K562 (cell line): ENCODE measurements at regions not wholly inside any gene's neighbourhood (a gene's known extent, or its start where the extent isn't known, plus 50 kb on each side); places are given as distances from the start of the nearest gene placed in this dataset.

Source experiments
- ATAC-seq: fragments of 200-7000 bp; cut with Tn5 transposase; 3 replicates; pipeline ENCODE4 v1.9.1; 2020; ENCODE audit warnings: moderate library complexity
- BruUV-seq: library from RNA; stranded (reverse); fragments of 400-500 nt; replicated peaks from 2 replicates; lab custom pipeline; 2021; lab: Mats Ljungman, UMichigan
- CTCF ChIA-PET: fragments of 300-600 bp; formaldehyde crosslinking; extraction: SDS; loops from one replicate; lab custom pipeline; 2021; ENCODE audit warnings: low intra/inter-chr PET ratio; lab: Yijun Ruan, JAX
- POLR2A ChIA-PET: fragments of 300-600, 350-650 bp; sonication (Branson Sonifier 250); formaldehyde crosslinking; extraction: SDS; loops from one replicate; lab custom pipeline; 2021; ENCODE audit warnings: antibody characterized with exemption, inconsistent platforms; lab: Yijun Ruan, JAX
- DNase-seq, 4 experiments: peaks; one replicate each; pipeline versions ENCODE4 v3.0.0 to v3.0.0-alpha.2; 2011 to 2018; ENCODE audit warnings: low spot score in 3 of 4, mixed read lengths in 3 of 4; ENCODE audit errors: extremely low read depth in 1 of 4
- FAIRE-seq: peaks from 2 replicates; lab custom pipeline; 2011; peaks lifted over from hg19 to GRCh38; lab: Jason Lieb, UNC
- H2AFZ ChIP-seq: 2 replicates; pipeline ENCODE4 v1.6.0; 2011; ENCODE audit warnings: low read depth, low read length, control low read depth, inconsistent platforms
- H3K27ac ChIP-seq: fragments of 200-600 bp; 3 replicates; pipeline ENCODE4 v1.8.0; 2011; ENCODE audit warnings: low read depth, mild to moderate bottlenecking, control low read depth, inconsistent platforms, low read length, moderate library complexity, mixed read lengths; ENCODE audit errors: extremely low read depth
- H3K27me3 ChIP-seq, 2 experiments: fragments of 300-600 bp in 1 of 2; 2 replicates in 1 of 2; 3 replicates in 1 of 2; pipeline versions ENCODE4 v1.6.0 to v1.8.0; 2011; ENCODE audit warnings: inconsistent platforms in 2 of 2, low read length in 2 of 2, mild to moderate bottlenecking in 1 of 2, mixed read lengths in 1 of 2, moderate library complexity in 1 of 2; ENCODE audit not compliant: control insufficient read depth in 2 of 2, insufficient read depth in 2 of 2
- H3K36me3 ChIP-seq: fragments of 300-600 bp; 3 replicates; pipeline ENCODE4 v1.8.0; 2011; ENCODE audit warnings: mild to moderate bottlenecking, low read length, inconsistent platforms; ENCODE audit not compliant: control insufficient read depth, insufficient read depth
- H3K4me1 ChIP-seq, 2 experiments: fragments of 200-600 bp in 1 of 2; replicated peaks in 1 of 2; 2 replicates in 1 of 2; 3 replicates in 1 of 2; pipeline versions ENCODE4 v1.5.1 to v1.8.0; 2011; ENCODE audit warnings: inconsistent platforms in 2 of 2, low read length in 2 of 2, mild to moderate bottlenecking in 1 of 2, mixed read lengths in 1 of 2, moderate library complexity in 1 of 2; ENCODE audit not compliant: control insufficient read depth in 2 of 2, insufficient read depth in 2 of 2
- H3K4me2 ChIP-seq: 2 replicates; pipeline ENCODE4 v1.6.1; 2011; ENCODE audit warnings: low read length, control low read depth, inconsistent platforms, mixed read lengths; ENCODE audit not compliant: insufficient read depth
- H3K4me3 ChIP-seq: fragments of 200-600 bp; sonication (generic), shearing (Covaris generic); 2 replicates; pipeline ENCODE4 v1.5.1; 2016; ENCODE audit warnings: control low read depth, inconsistent platforms
- H3K79me2 ChIP-seq: fragments of 200-600 bp; 3 replicates; pipeline ENCODE4 v1.8.0; 2011; ENCODE audit warnings: low read length, inconsistent platforms; ENCODE audit not compliant: control insufficient read depth, insufficient read depth
- H3K9ac ChIP-seq, 2 experiments: 2 replicates each; pipeline versions ENCODE4 v1.6.0 to v1.6.1; 2011; ENCODE audit warnings: low read depth in 2 of 2, low read length in 2 of 2, control low read depth in 1 of 2, inconsistent platforms in 1 of 2, mild to moderate bottlenecking in 1 of 2, mixed read lengths in 1 of 2; ENCODE audit not compliant: insufficient read depth in 1 of 2
- H3K9me1 ChIP-seq: one replicate; pipeline ENCODE4 v1.6.0; 2011; ENCODE audit warnings: inconsistent platforms, mild to moderate bottlenecking, low read length, moderate library complexity; ENCODE audit not compliant: control insufficient read depth, insufficient read depth
- H3K9me3 ChIP-seq: replicated peaks from 2 replicates; pipeline ENCODE4 v1.5.1; 2011; ENCODE audit warnings: low read depth, low read length, inconsistent platforms; ENCODE audit not compliant: control insufficient read depth, insufficient read depth
- H4K20me1 ChIP-seq: replicated peaks from 2 replicates; pipeline ENCODE4 v1.6.1; 2011; ENCODE audit warnings: low read length, inconsistent platforms, mixed read lengths; ENCODE audit not compliant: control insufficient read depth, insufficient read depth
- ATF3 ChIP-seq, 2 experiments: fragments of 450-650 bp in 1 of 2; sonication (generic) in 1 of 2; formaldehyde crosslinking in 1 of 2; IDR thresholded peaks in 1 of 2; conservative IDR thresholded peaks in 1 of 2; 2 replicates each; pipeline versions ENCODE4 v1.6.1 to v1.8.1; 2016 to 2023; ENCODE audit warnings: mild to moderate bottlenecking in 2 of 2, moderate library complexity in 2 of 2, inconsistent platforms in 1 of 2, missing genetic modification reagents in 1 of 2
- BRCA1 ChIP-seq, 2 experiments: fragments of 450-650 bp in 1 of 2; sonication (generic) in 1 of 2; formaldehyde crosslinking in 1 of 2; IDR thresholded peaks; 2 replicates each; pipeline versions ENCODE4 v1.5.0 to v1.6.1; 2017 to 2020; ENCODE audit warnings: mild to moderate bottlenecking in 1 of 2, missing genetic modification reagents in 1 of 2
- CBX8 ChIP-seq: fragments of 200-600 bp; sonication (generic); IDR thresholded peaks from 2 replicates; pipeline ENCODE4 v1.6.1; 2012; ENCODE audit warnings: borderline replicate concordance, mixed run types, low read depth, mild to moderate bottlenecking, moderate library complexity, mixed read lengths, low read length, control low read depth, inconsistent platforms; ENCODE audit not compliant: poor library complexity, severe bottlenecking; ENCODE audit errors: extremely low read depth
- CEBPZ ChIP-seq: fragments of 150-350 bp; IDR thresholded peaks from 2 replicates; pipeline ENCODE4 v1.6.1; 2014; ENCODE audit warnings: low read depth, mild to moderate bottlenecking, low read length, borderline replicate concordance
- ILK ChIP-seq: fragments of 450-650 bp; IDR thresholded peaks from 2 replicates; pipeline ENCODE4 v1.6.1; 2016; ENCODE audit warnings: missing genetic modification characterization, low read depth, mild to moderate bottlenecking, missing compliant biosample characterization, moderate library complexity, borderline replicate concordance
- MAZ ChIP-seq, 2 experiments: fragments of 450-650 bp in 1 of 2; sonication (generic) in 1 of 2; formaldehyde crosslinking; IDR thresholded peaks in 1 of 2; conservative IDR thresholded peaks in 1 of 2; 2 replicates each; pipeline versions ENCODE4 v1.4.0 to v1.5.0; 2020; ENCODE audit warnings: mild to moderate bottlenecking in 1 of 2, missing genetic modification reagents in 1 of 2
- PHB2 ChIP-seq: fragments of 450-650 bp; IDR thresholded peaks from 2 replicates; pipeline ENCODE4 v1.6.1; 2017; ENCODE audit warnings: low read depth
- SNRNP70 ChIP-seq: fragments of 200-400 bp; formaldehyde crosslinking; optimal IDR thresholded peaks from 2 replicates; pipeline ENCODE3; 2017; ENCODE audit warnings: low read depth, low read length
- ZNF696 ChIP-seq: fragments of 250-450 bp; sonication (Bioruptor Pico); conservative IDR thresholded peaks from 2 replicates; pipeline ENCODE4 v1.4.0; 2020; ENCODE audit warnings: mild to moderate bottlenecking, moderate library complexity
- WGBS: fragments of 100-300 bp; shearing (Covaris generic); methylation state at CpG from one replicate; pipeline ENCODE4 v1.1.6; 2016; ENCODE audit warnings: low coverage, mixed read lengths; ENCODE audit not compliant: insufficient coverage; ENCODE audit errors: missing lambda C conversion rate; 5-methylcytosine and 5-hydroxymethylcytosine counted together
- in situ Hi-C: fragments of 300-500 bp; cut with MboI; formaldehyde crosslinking; loops from 4 replicates; pipeline ENCODE4 v1.15.0; 2018; ENCODE audit warnings: inconsistent platforms, mixed read lengths
- intact Hi-C: fragments of 100-400 bp; cut with micrococcal nuclease; formaldehyde crosslinking; loops from 2 replicates; pipeline ENCODE4 v1.14.2; 2022

- TF ChIP-seq CEBPZ (no peak), SNRNP70 (no peak)
Observed at GRCh38 chr4:151998723-151999122, 237.9 kb upstream of the GATB start (continued).

- no peak overlapping the region for H3K4me3 ChIP-seq
- no peaks in the 10 kb centered on the region for H4K20me1 ChIP-seq
- ATAC-seq: no peak
- H3K27me3 ChIP-seq: peaks cover 0 to 8% of the 10 kb centered on the region in 2 experiments; a peak in 1 of 5 replicates
- ChIA-PET POLR2A (no interaction called here), CTCF (no interaction called here)
- no peak for DNase-seq
- no peaks in the 10 kb centered on the region for H3K79me2 ChIP-seq
- H3K4me2 ChIP-seq: no peak overlapping the region
- H3K27ac ChIP-seq: no peak overlapping the region
- no peak for FAIRE-seq
- in situ Hi-C loops (no loop called here), intact Hi-C loops (no loop called here)
- H3K36me3 ChIP-seq: no peaks in the 10 kb centered on the region
- no peak overlapping the region for H3K9ac ChIP-seq
- no TSS peak for BruUV-seq
- 4% methylated on average over 2 of the region's 2 CpGs for WGBS
- no peak for TF ChIP-seq MAZ (CRISPR knock-in tag; conservative IDR thresholded peaks at IDR 0.05 in 1 of 2, IDR thresholded peaks at IDR 0.05 in 1 of 2)
- no peak for TF ChIP-seq ATF3 (IDR thresholded peaks at IDR 0.05)
- no peak for TF ChIP-seq ATF3 (CRISPR knock-in tag; conservative IDR thresholded peaks at IDR 0.05)
- TF ChIP-seq ILK (tag): no peak
- no peak for TF ChIP-seq CBX8
- no peak for TF ChIP-seq PHB2
- TF ChIP-seq BRCA1 (IDR thresholded peaks at IDR 0.05): no peak
- no peak for TF ChIP-seq BRCA1 (CRISPR knock-in tag; IDR thresholded peaks at IDR 0.05)
- no peak for TF ChIP-seq ZNF696 (CRISPR knock-in tag)
- no peaks in the 10 kb centered on the region for H3K9me3 ChIP-seq
- H3K4me1 ChIP-seq: no peaks in the 10 kb centered on the region
- no peak overlapping the region for H2AFZ ChIP-seq
- H3K9me1 ChIP-seq: no peaks in the 10 kb centered on the region
Observed at GRCh38 chr4:151997461-151997860, 236.7 kb upstream of the GATB start.
